Cardiac muscle cell (in vitro differentiated cells and primary cell): ENCODE measurements at regions not wholly inside any gene's neighbourhood (a gene's known extent, or its start where the extent isn't known, plus 50 kb on each side); places are given as distances from the start of the nearest gene placed in this dataset.

Source experiments
- DNase-seq, 2 donors: peaks; one replicate each; pipeline versions ENCODE4 v3.0.0 to v3.0.0-alpha.2; 2010 to 2017; ENCODE audit warnings: low read depth in 1 of 2, low spot score in 1 of 2
- H3K27ac ChIP-seq: fragments of 200-600 bp; sonication (generic); 2 replicates; pipeline ENCODE4 v1.5.1; 2016
- H3K27me3 ChIP-seq: fragments of 200-600 bp; sonication (generic); 2 replicates; pipeline ENCODE4 v1.6.0; 2016; ENCODE audit warnings: control low read depth
- H3K36me3 ChIP-seq: fragments of 200-600 bp; sonication (generic); 2 replicates; pipeline ENCODE4 v1.5.1; 2016; ENCODE audit warnings: control low read depth
- H3K4me1 ChIP-seq: fragments of 200-600 bp; sonication (generic); 2 replicates; pipeline ENCODE4 v1.8.1; 2017; ENCODE audit warnings: low read depth, mild to moderate bottlenecking, mixed run types
- H3K4me3 ChIP-seq: fragments of 200-600 bp; sonication (generic); 2 replicates; pipeline ENCODE4 v1.5.1; 2016; ENCODE audit warnings: mild to moderate bottlenecking
- H3K9me3 ChIP-seq: fragments of 200-600 bp; sonication (generic); 2 replicates; pipeline ENCODE4 v1.5.1; 2017; ENCODE audit warnings: low read depth, mild to moderate bottlenecking, control low read depth
- CTCF ChIP-seq: IDR thresholded peaks from 2 replicates; pipeline ENCODE4 v1.5.1; 2012; ENCODE audit warnings: low read depth, mild to moderate bottlenecking, low read length

DNA sequence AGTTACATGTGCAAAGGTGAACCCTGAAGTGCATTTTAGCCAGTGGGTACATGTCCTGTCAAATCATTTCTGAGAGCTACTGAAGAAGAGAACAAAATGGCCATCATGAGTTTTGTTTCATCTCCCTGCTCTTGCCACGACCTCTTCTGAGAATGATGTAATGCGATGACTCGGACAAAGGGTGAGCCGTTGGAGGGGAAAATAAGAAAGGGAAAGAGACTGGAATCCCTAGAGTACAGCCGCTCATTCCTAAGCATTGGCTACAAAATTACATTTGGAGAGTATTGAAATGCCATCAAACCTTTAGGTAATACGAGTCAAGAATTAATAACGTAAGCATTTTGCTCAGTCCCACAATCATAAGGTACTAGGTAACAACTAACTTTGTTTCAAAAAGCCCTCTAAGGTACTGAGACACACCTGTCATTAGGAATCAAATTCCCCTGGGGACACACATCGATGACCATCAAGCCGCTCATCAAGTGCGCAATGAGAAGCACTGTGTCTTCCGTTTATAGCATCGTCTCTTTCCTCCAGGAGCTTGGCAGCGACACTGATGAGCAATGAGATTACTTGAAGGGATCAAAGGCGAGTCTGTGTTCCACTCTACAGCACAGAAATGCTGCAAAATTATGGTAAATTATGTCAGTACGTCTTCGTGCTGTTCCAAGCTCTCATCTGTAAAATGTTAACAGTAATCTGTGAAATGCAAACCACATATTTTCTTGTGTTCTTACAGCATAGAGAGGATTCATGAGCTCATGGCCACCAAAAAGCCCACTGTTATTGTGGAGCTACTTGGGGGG, 97.3 kb upstream of the PIEZO2 start:
- Histone ChIP-seq H3K4me1 (no peaks in the 10 kb centered on the region), H3K4me3 (no peak overlapping the region), H3K27ac (no peak overlapping the region), H3K27me3 (no peaks in the 10 kb centered on the region), H3K9me3 (no peaks in the 10 kb centered on the region), H3K36me3 (no peaks in the 10 kb centered on the region)
- TF ChIP-seq CTCF = no peak
- DNase-seq = peak in 1 of 2 donors; percentile 22

DNA sequence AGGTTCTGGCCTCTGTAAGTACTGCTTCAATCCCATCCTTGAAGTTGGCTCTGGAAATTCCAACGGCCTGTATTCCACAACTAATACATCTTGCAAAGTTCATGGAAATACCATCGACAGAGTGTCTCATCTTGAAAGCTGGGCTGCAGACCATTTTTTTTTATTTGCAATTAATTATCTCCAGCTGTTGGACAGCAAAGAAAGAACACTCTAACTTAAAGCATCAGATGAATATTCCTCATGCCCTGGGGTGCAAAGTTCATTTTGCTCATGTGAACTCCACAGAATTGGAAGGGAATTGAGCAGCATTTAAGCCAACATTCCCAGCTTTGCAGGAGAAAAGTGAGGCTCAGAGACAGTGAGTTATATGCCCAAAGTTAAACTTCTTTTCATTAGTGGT, 96.5 kb upstream of the PIEZO2 start:
- no peaks in the 10 kb centered on the region for H3K4me1 ChIP-seq
- DNase-seq = no peak
- H3K36me3 ChIP-seq = no peaks in the 10 kb centered on the region
- no peaks in the 10 kb centered on the region for H3K9me3 ChIP-seq
- no peak overlapping the region for H3K27ac ChIP-seq
- TF ChIP-seq CTCF = no peak
- no peaks in the 10 kb centered on the region for H3K27me3 ChIP-seq
- no peak overlapping the region for H3K4me3 ChIP-seq

DNA sequence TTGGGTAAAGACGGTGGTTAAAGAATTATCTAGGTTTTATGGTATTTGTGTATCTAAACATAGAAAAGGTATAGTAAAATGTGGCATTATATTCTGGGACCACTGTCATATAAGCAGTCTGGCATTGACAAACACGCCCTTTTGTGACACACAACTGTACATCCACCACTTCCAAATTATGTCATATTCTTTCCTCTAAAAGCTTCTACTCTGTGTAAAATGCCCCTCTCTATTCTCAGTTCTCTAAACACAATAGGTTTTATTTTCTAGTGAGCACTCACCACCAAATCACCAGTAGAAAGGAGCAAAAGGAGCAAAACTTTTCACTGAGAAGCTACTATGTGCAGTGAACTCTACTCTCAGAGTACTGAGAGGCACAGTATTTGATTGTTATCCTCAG, 88.1 kb upstream of the PIEZO2 start:
- Histone ChIP-seq H3K4me1 (no peaks in the 10 kb centered on the region), H3K9me3 (no peaks in the 10 kb centered on the region), H3K4me3 (no peak overlapping the region), H3K36me3 (no peaks in the 10 kb centered on the region), H3K27ac (no peak overlapping the region), H3K27me3 (no peaks in the 10 kb centered on the region)
- DNase-seq = no peak
- no peak for TF ChIP-seq CTCF

GRCh38 chr18:11237066-11237465, 87.7 kb upstream of the PIEZO2 start:
- DNase-seq = no peak
- TF ChIP-seq CTCF = no peak
- no peaks in the 10 kb centered on the region for H3K36me3 ChIP-seq
- no peaks in the 10 kb centered on the region for H3K4me1 ChIP-seq
- no peaks in the 10 kb centered on the region for H3K27me3 ChIP-seq
- no peaks in the 10 kb centered on the region for H3K9me3 ChIP-seq
- H3K27ac ChIP-seq = no peak overlapping the region
- no peak overlapping the region for H3K4me3 ChIP-seq

- no peak overlapping the region for H3K4me3 ChIP-seq
- H3K9me3 ChIP-seq = no peaks in the 10 kb centered on the region
- no peak for DNase-seq
- H3K27ac ChIP-seq = no peak overlapping the region
- no peaks in the 10 kb centered on the region for H3K4me1 ChIP-seq
- no peaks in the 10 kb centered on the region for H3K36me3 ChIP-seq
- H3K27me3 ChIP-seq = no peaks in the 10 kb centered on the region
- no peak for TF ChIP-seq CTCF
Measured at GRCh38 chr18:11224153-11224552, 74.8 kb upstream of the PIEZO2 start.
